ENCODE measurements at regions not wholly inside any gene's neighbourhood (a gene's known extent, or its start where the extent isn't known, plus 50 kb on each side); places are given as distances from the start of the nearest gene placed in this dataset.

DNA sequence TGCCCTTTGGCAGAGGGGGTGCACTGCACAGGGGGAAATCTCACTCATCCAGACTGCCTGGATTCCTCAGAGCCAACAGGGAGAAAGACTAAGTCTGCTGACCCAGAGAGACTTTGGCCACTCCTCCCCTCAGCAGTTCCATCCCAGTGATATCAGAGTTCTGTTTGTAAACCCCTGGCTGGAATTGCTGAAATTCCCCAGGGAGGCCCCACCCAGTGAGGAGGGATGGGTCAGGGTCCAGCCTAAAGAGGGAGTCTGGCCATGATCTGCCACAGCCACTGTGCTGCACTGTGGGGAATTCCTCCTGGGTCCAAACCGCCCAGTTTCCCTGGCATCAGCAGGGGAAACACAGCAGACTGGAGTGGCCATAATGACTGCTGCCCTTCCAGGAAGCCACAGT, 54.9 kb upstream of the USP15 start:
- H3K27ac Mint-ChIP-seq, result no peak overlapping the region
- no peaks in the 10 kb centered on the region for H3K27me3 Mint-ChIP-seq
- peaks cover 24 to 32% of the 10 kb centered on the region in 2 donors for H3K9me3 Mint-ChIP-seq
- H3K4me1 Mint-ChIP-seq, result peaks cover 3% of the 10 kb centered on the region
- no peak for DNase-seq
- no peak overlapping the region for H3K4me3 Mint-ChIP-seq
- ATAC-seq, result no peak

DNA sequence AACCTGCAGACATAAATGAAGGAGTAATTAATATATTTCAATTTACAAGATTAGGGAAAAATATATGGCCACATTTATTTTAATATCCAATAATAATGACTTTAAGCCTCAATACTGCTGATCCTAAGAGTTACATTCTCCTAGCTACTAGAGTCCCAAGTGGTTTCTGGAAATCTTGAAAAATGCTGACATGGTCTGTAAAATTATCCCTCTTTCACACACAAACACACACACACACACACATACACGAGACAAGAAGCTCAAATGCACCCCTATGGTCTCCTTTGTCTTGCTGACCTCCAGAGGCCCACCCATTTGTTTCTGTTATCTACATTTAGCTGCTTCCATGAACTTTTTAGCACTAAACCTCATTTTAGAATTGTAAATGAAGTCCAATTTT, 53.0 kb upstream of the USP15 start:
- ATAC-seq (no peak), DNase-seq (no peak)
- Mint-ChIP-seq H3K27ac (no peak overlapping the region), H3K4me3 (no peak overlapping the region), H3K4me1 (peaks cover 7% of the 10 kb centered on the region), H3K9me3 (peaks cover 16 to 24% of the 10 kb centered on the region in 2 donors), H3K27me3 (no peaks in the 10 kb centered on the region)
